ENCODE measurements at regions not wholly inside any gene's neighbourhood (a gene's known extent, or its start where the extent isn't known, plus 50 kb on each side); places are given as distances from the start of the nearest gene placed in this dataset.
"Not testable (repeated sequence)": the region's sequence is repeated elsewhere in the genome, so short reads cannot be mapped to it uniquely, and the experiment has no call there.

DNA sequence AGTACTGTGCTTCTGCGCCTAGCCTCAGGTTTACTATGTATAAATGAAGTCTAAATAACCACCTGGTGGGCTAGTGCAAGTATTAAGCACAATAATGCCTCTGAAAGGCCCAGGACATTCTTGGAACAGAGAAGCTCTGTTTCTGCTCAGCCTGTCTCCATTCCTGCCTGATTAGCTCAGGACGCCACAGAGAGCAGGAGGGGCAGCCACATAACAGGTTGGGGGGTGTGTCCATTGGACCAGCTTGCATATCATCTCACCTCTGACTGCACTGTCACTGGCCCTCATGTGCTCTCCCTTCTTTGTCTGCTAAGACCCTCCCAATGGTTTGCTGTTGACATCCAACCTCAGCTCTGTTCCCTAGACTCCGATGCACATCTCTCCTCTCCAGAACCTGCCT lies 52.8 kb upstream of the IKZF1 start:
- DNase-seq (ENCODE audit: low spot score): no peak

DNA sequence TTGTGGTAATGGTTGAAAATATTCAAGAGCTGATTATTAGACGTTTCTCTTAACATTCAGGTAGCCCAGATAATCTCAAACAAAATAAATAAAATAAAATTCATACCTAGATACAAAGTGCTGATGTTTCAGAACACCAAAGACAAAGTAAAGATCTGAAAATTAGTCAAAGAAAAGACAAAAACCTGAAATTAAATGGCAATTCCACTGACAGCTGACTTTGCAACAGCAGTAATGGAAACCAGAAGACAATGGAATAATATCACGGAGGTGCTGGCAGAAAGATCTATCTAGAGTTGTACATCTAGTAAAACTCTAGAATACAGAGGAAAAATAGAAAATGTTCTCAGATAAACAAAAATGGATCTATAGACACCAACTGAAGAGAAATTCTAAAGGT lies 58.0 kb upstream of the IKZF1 start:
- DNase-seq (ENCODE audit: low spot score): no peak

DNA sequence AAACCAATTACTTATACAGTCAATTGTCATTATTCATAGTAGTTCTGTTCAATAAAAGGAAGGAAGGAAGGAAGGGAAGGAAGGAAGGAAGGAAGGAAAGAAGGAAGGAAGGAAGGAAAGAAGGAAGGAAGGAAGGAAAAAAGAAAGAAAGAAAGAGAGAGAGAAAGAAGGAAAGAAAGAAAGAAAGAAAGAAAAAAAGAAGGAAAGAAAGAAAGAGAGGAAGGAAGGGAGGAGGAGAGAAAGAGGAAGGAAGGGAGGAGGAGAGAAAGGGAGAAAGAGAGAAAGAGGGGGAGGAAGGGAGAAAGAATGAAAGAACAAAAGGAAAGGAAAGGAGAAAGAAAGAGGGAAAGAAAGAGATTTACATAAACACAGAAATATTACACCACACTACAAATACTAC lies 62.4 kb upstream of the IKZF1 start:
- DNase-seq (ENCODE audit: low spot score): not testable (repeated sequence)

DNA sequence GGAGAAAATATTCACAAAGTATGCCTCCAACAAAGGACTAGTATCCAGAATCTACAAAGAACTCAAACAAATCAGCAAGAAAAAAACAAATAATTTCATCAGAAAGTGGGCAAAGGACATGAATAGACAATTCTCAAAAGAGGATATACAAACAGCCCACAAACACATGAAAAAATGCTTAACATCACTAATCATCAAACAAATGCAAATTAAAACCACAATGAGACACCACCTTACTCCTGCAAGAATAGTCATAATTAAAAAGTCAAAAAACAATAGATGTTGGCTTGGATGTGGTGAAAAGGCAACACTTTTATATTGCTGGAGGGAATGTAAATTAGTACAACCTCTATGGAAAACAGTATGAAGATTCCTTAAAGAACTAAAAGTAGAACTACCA lies 63.8 kb upstream of the IKZF1 start:
- not testable (repeated sequence) for DNase-seq (ENCODE audit: low spot score)

DNA sequence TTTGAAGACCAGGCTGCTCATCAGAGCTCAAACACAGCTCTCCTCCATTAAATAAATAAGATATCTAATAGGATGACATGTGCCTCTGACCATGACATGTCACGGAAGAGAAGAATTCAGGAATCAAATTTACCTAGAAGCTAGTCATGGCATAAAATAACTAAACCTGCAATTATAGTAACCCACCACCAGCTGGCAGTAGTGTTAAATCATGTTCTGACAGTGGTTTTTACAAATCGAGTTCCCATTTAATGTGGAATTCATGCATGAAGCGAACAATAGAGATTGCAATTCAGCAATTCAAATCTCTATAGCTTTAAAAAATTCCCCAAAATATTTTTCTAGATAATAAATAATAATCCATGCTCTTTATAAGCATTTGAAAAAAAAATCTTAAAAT lies 74.6 kb upstream of the IKZF1 start:
- no peak for DNase-seq (ENCODE audit: low spot score)

DNA sequence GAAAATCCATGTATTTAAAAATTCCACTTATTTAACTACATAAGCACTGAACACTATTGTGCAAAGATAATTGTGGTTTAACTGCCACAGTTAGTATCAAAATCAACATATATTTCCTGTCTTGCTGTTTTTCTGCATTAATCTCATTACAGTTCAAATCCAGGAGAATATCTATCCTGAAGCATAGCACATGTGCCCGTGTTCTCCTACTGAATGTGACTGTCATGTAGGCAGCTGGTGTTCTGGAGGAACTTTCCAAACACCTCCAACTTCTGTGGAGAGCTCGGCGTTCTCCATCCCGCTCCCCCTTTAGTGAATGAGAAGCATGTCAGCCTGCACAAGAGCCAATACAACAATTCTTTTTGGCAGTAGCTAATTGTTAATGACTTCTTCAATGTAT lies 76.4 kb upstream of the IKZF1 start:
- no peak for DNase-seq (ENCODE audit: low spot score)

DNA sequence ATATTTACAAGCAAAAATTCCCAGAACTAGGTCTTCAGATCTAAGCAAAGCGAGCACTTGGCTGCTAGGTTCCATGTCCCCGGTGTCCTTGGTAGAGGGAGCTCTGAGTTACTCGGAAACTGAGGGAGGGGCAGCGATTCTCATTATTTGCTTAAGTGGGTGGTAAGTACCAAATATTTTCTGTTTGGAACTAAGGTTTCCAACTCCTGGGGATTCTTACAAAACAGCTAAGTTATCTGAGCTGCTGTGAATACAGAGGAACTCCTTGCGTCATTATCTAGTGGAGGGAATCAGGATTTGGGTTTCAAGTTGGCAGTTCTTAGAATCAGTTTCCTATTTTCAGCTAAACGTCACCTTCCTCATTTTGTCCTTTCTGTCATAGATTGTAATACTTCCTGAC lies 76.8 kb upstream of the IKZF1 start:
- no peak for DNase-seq (ENCODE audit: low spot score)

DNA sequence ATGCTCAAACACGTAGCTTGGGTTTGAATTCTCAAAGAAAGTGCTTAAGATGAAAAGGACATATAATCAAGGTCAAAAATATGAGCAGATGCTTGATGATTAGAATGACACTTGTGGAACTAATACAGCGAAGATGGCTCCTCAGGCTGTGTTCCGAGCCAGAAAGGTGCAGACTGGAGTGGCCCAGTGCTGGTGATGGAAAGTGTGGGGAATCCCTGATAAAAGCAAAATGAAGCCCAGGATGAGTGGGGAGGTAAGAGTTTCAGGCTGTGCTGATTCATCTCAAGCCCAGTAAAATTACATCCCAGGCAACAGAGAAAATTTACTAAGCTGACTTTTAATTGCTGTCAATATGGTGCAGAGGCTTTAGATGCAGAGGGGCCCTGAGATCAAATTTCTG lies 77.8 kb upstream of the IKZF1 start:
- no peak for DNase-seq (ENCODE audit: low spot score)

DNA sequence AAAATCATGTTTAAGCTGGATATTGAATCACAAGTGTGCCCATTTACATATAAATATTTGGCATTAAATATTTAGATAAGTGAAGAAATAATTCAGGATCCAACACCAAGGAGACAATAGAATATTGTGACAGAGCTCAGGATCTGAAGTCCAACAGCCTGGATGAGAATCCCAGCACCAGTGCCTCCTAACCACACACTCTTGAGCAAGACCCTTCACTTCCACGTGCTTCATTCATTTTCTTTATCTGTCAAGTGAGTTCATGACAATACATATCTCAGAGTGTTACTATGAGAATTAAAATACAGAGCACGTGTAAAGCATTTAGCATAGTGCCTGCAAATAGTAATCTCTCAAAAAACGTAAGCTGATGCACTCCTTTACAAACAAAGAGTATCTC lies 78.4 kb upstream of the IKZF1 start:
- DNase-seq (ENCODE audit: low spot score): no peak

DNA sequence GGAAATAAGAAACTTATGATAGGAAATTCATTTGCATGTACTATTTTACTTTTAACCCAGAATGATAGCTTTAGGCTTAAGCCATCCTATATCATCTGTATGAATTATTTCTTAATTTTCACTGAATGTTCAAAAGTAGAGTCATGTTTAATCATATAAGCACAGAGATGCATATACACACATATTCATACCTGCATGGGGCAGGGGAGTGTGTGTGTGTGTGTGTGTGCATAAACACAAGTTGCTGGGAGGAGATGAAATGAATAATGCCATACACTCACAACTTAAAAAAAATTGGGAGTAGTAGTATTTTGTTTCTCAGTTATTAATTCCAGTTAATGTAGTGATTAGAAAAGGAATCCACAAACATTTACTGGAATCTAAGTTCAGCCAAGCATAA lies 83.1 kb upstream of the IKZF1 start:
- no peak for DNase-seq (ENCODE audit: low spot score)

DNA sequence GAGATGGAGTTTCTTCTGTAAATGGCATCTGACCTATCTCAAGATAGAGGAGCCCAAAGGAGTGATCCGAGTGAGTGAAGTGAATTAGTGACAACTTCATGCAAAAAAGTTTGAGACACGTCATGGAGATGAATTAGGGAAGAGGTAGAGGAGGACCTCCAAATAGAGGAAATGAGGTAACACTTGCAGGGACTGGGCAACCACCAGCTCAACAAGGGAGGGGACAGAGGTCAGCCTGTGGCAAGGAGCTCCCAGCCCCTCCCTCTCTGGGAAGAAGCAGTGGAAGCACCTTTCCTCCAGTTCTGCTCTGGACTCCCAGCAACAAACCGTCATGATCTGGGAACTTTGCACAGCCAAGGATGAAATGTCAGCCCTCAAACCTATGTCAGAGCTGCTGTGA lies 83.5 kb upstream of the IKZF1 start:
- no peak for DNase-seq (ENCODE audit: low spot score)

DNA sequence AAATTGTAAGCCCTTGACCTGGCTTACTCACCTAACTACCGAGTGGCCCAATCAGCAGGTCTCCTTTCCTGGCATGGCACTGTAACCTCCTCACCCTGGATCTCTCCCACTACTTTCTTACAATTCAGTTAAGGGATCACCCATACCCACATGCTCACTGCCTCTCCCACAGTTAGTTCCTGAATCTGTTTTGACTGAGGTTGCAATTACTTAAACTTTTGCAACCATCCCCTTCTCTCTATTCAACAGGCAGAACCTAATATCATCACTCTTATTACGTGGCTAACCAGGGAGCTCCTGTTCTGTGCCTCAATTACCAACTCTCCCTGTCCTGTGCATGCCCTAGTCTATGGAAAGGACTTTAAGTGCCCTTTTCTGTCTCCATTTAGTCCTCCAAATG lies 84.2 kb upstream of the IKZF1 start:
- DNase-seq (ENCODE audit: low spot score): no peak

DNA sequence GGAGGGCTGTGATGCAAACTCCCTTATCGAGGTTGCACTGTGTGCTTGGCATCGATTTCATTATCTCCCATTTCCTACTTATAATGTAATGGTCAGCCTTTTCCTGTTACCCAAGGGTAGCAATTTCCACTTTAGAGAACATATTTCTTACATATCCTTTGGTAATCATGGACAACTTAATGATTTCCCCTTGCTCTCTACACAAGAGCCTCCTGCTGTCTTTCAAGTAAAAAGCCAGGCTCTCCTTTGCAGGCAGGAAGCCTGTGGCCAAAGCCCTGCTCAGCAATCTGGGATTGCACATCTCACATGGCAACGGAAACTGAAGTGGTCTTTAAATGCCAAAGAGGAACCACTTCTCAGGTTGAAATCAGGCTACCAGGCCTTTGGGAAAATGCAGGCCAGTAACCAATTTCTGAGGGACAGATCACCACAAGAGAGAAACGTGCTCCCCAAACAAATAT lies 86.7 kb upstream of the IKZF1 start:
- peak; percentile 1 for DNase-seq (ENCODE audit: low spot score)

DNA sequence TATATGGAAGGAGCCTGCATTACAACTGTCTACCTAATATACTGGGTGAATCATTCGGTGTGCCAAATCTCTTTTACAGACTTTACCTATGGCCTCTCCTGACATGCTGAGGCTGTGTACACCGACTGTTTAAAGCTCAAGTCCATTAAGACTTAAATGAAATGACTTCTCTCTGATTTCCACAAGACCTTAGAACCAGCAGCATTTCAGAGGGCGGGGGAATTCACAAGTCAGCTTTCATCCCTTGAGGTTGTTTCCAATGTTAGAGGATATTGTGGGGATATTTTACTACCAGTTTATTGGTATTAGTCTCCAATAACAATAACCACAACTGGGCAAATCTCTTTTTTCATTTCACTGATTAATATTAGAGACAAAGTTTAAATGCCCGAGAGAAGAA lies 87.1 kb upstream of the IKZF1 start:
- peak; percentile 0 for DNase-seq (ENCODE audit: low spot score)

DNA sequence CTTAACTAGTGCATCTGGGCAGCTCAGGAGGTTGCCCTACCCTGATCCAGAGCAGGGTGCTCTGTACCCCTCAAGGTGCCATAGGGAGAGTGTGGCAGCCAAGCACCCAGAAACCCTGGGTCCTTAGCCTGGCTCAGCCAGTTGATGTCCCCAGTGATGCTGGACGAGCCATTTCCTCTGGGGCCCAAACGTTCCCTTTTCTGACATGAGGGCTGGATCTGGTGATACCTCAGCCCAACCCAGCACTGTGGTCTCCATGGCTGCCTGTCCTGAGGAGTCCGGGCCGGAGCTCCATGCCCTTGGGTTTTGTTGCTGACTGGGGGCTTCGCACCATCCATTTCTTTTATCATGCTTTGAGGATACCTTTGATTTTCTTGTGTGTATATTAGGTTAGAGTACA lies 87.9 kb upstream of the IKZF1 start:
- DNase-seq (ENCODE audit: low spot score): peak; percentile 2

DNA sequence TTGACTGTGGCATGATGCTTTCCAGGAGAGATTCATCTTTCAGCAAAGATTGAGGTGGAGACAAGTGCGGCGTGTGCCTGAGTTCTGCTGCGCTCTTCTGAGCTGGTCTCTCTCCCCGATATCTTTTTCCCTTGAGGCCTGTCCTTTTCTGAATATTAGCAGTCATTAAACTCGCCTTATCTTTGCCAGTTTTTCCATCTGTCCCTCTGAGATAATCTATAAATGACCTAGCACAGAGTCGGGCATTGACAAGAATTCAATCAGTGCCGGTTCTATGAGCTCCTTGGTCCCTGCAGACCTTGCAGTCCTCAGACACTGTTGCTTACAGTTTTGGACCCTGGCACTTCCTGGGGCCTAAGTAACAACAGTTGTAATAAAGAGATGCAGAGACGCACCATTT lies 89.7 kb upstream of the IKZF1 start:
- DNase-seq (ENCODE audit: low spot score): no peak

DNA sequence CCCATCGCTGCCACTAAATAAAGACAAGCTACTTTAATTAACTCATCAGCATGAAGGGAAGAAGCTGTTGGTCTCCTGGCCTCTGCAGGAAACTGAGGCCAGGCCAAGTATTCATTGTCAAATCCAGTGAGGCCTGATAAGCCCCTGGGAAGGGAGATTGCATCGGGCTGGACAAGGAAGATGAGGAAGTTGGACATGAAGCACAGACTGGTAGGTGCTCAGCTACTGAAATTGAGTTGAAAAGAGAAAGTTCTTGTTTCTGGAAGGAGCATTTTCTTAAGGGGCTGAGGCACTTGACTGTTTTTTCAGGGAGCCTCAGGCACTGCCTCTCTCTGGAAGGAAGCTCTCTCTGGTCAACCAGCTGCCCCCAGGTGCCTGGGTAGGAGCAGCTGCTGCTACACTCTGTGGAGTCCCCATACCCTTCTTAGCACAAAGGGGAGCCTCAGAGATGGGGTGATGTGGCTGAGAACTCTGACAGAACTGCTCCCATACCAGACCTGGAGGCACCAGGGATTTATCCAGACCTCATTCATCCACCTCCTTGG lies 90.3 kb upstream of the IKZF1 start:
- no peak for DNase-seq (ENCODE audit: low spot score)

DNA sequence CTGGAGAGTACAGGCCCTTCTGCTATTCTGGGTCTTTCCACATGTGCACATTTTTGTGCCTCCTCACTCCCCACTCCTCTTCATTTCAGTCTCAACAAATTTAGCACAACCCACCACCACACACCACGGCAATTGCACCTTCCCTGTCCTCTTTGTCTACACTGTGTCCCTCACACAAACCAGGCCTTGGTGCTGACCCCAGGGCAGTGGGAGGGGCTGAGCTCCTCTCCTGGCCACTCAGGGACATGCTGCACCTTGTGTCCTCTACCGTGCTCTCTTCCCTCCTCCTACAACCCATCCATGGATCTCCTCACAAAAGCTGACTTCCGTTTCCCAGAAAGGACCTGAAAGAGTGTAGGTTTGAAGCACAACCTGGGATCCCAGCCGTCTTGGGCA lies 90.9 kb upstream of the IKZF1 start:
- no peak for DNase-seq (ENCODE audit: low spot score)

DNA sequence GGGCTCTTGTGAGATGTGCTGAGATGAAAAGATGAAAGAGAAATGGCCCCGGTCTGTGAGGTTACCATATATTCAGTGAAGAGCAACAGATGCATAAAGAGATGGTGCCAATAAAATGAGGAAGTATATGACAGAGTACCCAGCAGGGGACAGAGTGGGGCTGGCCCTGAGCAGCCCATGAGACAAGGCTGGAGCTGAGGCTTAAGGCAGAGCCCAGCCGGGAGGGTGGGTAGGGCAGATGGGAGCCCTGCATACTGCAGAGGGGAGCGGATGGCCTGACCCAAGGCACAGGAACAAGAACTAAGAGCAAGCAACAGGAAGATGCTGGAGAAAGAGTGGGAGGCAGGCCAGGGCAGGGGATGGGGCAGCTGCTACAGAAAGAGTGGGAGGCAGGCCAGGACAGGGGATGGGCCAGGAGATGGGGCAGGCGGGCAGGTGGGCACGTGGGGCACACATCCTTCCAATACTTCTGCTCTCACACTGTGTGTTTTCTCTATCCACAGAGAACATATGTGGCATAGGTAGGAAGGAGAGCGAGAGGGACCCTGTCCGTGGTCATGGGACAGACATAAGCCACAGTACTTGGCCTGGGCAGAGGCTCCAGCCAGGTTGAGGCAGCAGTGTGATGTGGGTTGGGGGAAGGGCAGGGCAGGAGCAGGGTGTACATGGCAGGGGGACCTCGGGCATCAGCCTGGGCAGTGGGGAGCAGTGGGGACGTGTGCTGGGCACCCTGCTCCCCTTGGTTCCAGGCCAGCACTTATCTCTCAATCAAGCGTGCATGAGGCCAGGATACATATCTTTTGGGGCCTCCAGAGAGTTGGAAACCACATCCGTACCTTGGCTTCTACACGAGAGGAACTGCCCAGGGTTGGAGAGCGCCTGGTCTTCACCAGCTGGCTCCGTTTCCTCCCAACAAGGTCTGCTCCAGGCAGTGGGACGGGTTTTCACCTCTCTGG lies 91.6 kb upstream of the IKZF1 start:
- DNase-seq (ENCODE audit: low spot score): no peak

DNA sequence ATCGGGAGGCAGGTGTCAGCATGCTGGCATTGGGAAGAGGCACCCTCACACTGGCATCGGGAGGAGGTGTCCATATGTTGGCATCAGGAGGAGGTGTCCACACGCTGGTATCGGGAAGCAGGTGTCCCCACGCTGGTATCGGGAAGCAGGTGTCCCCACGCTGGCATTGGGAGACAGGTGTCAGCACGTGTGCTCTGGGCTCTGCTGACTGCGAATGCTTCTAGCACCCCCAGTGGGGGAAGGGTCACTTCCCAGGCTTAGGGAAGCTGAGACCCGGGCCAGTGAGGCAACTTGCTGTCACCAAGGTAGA lies 92.5 kb upstream of the IKZF1 start:
- no peak for DNase-seq (ENCODE audit: low spot score)

DNA sequence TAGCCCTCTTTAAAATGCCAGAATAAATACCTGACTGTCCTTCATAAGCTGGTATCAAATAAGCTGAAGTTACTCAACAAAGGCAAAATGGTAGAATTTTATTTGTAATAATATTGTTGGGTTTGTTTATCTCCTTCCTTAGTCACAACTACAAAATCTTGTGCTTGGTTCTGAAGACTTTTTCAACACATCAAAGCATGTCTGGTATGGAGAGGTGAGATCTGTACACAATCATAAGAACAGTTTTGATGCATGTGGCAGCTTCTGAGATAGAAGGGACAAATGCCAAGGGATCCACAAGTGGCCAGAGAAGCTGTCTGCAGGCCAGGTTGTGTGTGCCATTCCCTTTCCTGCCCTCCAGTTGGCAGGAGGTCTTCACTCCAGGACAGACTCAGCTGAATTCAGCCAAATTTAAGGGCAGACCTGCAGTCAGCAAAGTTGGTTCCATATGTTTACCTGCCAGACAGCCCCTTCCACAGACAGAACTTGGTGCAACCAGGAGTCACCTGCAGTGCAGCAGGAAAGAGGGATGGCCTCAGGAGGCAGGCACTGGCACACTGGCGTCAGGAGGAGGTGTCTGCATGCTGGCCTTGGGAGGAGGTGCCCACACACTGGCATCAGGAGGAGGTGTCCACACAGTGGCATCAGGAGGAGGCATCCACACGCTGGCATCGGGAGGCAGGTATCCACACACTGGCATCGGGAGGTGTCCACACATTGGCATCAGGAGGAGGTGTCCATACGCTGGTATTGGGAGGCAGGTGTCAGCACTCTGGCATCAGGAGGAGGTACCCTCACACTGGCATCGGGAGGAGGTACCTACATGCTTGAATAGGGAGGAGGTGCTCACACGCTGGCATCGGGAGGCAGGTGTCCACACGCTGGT lies 93.1 kb upstream of the IKZF1 start:
- DNase-seq (ENCODE audit: low spot score): no peak

DNA sequence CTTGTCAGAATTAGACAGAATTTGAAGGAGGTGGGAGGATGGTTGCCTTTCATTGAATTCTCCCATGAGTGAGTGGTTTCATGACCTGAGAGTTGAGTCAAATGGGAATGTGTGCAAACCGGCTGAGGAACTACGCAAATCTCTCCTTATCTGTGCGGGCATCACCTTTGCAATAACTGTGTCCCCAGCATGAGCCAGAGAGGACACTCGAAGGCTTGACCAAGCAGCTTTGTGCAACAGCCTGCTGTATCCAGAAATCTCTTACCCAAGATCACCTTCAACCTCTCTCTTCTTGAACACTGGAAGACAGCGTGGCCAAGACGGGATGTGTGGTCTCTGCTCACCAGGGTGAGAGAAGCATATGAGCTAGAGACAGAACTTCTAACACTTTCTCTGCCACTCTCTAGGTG lies 93.8 kb upstream of the IKZF1 start:
- no peak for DNase-seq (ENCODE audit: low spot score)

Data from AG20443 (cell line).